ENCODE measurements at regions not wholly inside any gene's neighbourhood (a gene's known extent, or its start where the extent isn't known, plus 50 kb on each side); places are given as distances from the start of the nearest gene placed in this dataset.

DNA sequence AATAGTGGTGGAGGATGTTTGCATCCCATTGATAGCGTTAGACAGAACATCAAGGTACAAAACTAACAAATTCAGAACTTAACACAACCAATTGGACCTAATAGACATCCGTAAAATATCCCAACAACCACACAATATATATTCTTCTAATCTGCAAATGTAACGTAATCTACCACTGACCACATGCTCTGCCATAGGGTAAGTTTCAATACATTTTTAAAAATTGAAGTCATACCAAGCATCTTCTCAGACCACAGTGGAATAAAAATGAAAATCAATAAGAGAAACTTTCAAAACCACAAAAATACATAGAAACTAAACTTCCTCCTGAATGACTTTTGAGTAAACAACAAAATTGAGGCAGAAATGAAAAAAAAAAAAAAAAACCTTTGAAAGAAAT lies 1087.5 kb downstream of the KCNT2 start:
- DNase-seq = no peak

DNA sequence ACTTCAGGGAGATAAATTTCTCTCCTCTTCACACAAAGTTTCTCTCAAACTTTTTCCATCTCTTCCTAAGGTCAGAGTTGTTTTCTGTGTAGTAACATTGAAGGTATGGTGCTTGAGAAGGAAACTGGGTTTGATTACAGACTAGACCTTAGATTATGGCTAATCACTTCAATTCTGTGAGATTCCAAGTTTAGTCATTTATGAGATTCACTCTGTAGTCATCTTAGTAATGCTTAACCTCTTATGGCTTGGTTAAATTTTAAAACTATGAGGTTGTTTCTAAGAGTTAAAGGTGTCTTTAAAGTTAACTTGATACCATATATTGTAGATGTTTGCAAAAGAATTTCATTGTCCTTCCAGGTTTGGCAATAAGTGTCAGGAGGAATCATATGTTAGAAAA lies 1092.2 kb downstream of the KCNT2 start:
- DNase-seq = no peak

DNA sequence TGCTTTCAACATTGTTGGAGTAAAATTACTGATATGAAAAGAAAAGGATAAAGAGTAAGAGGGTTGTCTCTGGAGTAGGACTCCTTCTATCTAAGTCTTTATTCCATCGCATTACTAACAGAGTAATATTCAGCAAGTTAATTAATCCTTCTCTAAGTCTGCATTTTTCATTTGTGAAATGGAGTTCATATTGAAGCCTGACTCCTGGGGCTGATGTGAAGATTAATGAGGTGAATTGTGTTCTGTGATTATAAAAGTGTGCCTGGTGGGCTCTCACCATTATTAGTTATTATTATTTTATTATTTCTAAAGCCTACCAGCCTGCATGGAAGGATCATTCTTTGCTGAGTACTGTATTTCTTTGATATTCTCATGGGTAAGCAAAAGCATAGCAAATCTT lies 1096.7 kb downstream of the KCNT2 start:
- no peak for DNase-seq

DNA sequence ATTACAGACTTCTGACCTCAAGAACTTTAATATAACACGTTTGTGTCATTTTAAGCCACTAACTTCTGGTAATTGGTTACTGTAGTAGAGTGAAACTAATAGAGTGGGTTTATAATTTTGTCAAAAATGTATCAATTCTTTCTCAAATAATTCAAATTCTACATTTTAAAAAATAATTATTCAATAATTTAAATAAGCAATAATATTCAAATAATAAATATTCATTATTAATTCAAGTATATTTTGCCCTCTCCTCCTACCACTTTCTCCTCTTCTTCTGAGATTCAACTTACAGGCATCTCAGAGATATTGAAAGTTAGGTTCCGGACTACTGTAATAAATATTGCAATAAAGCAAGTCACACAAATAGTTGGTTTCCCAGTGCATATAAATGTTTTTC lies 1107.1 kb downstream of the KCNT2 start:
- no peak for DNase-seq

DNA sequence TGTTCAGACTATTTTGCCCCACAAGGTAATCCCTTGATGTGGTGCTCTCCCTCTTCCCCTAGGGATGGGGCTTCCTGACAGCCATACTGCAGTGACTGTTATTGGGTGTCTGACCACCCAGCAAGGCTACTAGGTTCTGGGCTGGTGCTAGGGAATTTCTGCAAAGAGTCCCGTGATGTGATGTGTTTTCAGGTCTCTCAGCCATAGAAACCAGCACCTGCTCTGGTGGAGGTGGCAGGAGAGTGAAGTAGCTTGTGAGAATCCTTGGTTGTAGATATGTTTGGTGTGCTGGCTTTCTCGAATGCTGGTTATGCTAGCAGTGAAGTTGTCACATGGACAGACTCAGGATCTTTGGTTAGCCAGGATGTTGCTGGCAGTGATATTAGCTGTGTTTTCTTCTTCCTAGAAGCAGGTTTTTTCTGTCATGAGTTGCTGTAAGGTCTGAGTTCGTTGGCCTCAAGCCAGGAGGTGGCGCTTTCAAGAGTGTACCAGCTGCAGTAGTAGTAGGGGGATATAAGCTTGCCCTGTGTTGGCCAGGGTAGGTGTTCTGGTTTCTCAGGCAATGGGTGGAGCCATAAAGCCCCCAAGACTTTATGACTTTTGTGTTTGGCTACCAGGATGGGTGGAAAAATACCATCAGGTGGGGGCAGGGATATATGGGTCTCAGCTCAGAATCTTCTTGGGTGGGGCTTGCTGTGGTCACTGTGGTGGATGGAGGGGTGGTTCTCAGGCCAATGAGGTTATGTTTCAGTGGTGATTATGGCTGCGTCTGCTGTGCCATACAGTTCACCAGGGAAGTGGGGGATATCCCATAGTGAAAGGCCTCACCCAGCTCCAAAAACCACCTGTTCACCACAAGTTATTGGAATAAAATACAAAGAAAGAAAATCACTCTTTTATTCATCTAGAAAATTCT lies 1112.3 kb downstream of the KCNT2 start:
- no peak for DNase-seq

DNA sequence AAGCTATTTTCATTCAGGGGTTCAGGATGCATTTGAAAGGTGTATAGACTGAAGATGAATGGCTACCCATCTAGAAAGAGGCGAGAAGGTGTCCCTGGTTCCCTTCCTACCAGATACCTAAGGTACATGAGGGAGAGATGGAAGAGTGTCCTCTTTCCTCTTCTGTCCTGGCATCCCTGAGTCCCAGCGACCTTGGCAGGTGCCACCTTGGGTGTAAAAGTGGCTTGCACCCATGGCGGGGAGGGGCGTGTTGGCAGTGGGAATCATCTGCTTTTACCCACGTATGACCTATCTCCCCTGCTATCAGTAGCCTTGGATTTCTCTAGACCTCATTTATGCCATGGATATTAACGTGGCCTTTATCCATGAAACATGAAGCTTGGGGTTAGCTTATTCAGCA lies 1126.1 kb downstream of the KCNT2 start:
- no peak for DNase-seq

DNA sequence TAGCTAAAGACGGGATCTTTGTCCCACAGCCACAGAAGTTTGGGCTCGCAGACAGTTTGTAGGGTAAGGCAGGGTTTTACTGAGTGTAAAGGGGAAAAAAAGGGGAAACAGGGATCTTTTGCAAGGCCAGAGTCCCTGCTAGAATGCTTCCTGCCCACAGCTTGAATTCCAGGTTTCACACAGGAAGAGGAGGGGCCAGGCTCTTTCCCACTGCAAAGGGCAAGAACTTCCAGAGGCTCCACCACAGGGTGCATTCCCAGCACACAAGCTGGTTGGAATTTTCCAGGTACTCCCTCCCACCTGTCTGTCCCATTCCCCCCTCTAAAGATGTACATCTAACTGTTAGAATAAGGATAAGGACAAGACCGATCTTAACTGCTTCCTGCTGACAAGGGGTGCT lies 1126.9 kb downstream of the KCNT2 start:
- DNase-seq = no peak

DNA sequence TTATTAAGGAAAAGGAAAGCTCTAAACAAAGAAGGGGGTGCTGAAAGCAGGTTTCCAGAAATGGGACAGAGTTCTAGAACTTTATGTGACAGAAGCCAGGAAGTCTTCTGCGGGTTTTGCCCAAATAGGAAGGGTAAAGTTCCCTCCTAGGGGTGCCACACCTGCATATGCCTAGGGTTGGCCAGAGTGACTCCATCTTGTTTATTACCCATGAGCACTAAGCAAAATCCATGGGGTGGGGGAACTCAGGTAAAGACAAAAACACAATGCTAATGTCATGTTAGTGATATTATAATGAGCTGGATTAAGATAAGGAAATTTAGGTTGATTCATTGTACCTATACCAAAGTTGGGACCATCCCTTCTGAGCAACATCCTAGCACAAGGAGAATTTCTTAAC lies 1132.7 kb downstream of the KCNT2 start:
- no peak for DNase-seq

DNA sequence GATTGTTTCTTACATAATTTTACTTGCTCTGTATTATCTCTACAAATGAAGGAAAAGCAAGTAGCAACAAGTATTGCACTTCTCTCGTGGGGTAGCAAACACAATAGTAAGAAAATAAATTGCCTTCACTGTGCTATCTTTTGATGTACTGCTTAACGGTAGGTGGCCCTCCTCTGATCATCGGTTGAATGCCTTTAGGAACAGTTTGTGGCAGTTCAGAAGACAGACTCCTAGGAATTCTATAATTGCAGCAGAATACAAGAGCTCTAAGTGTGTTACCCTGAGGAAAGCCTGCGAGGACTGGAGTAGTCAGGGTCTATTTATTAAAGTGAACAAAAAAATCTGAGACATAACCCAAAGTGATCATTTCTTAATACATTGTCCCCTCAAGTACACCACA lies 1135.9 kb downstream of the KCNT2 start:
- no peak for DNase-seq

DNA sequence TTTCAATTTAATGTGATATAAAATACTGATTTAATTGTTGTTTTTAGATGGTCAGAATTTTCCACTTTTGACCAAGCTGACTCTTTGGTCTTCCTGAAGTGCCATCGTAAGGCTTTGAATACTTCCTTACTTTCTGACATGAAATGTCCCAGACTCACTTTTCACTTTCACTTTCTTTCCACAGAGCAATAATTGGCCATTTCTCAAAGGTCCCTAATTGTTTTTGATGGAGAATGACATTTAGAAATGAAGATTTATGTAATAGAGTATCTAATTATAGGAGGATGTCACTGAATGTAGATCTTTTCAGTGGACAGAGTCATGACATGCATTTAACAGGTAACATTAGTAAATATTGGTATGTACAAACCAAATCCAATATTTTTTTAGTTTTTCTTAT lies 1141.6 kb downstream of the KCNT2 start:
- no peak for DNase-seq

DNA sequence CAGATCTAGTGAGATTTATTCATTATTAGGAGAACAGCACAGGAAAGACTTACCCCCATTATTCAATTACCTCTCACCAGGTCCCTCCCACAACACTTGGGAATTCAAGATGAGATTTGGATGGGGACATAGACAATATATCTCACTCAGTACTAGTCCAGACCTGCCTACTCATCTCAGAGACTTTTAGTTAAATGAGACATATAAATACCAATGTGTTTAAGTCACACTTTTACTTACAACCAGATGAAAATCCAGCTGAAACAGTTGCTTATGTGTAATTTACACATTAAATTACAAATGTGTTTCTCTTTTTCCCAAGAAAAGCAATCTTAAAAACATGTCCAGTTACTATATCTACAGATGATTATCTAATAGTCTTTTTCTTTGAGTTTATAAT lies 1145.6 kb downstream of the KCNT2 start:
- DNase-seq = no peak

DNA sequence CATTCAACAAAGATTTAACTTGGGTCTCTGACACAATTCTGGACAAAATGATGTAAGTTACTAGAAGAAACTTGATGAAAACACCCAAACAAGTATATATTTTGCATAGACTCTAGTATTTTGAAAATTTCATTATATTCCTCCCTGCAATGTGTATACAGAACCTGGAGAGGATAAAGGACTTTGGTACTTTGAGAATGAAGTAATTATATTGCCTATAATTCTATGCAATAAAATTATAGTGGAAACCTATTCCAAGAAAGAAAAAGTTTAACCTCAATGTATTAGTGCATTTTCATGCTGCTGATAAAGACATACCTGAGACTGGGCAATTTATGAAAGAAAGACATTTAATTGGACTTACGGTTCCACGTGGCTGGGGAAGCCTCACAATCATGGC lies 1146.1 kb downstream of the KCNT2 start:
- no peak for DNase-seq

DNA sequence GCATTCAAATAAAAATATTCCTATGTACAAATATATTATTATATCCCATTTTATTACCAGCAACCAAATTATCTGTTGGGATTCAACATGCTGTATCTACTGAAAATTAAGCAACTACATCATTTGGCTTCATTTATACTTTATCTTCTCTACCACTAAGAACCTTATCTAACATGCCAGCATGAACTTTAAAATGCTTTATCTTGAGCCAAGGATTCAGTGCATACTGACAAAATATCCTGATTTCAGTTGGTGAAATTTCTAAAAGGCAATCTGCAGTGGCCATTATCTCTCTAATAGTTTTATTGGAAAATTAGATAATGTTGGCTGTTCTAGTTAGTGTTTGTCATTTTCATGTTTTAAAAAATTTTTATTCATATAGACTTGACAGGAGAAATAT lies 1149.9 kb downstream of the KCNT2 start:
- no peak for DNase-seq

DNA sequence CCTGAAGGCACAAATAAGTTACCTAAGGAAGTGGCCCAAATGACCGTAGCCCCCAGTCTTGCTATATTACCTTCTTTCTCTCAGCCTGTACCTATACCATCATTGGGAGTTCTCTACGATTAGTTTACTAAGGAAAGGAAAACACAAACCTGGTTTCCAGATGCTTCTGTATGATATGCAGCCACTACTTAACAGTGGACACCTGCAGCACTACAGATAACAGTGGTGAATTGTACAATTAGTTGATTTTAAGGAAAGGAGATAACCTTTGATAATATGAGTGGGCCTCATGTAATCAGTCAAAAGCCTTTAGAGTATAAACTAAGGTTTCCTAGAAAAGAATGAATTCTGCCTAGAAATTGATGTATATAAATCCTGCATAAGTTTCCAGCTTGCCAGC lies 1157.4 kb downstream of the KCNT2 start:
- DNase-seq = no peak

DNA sequence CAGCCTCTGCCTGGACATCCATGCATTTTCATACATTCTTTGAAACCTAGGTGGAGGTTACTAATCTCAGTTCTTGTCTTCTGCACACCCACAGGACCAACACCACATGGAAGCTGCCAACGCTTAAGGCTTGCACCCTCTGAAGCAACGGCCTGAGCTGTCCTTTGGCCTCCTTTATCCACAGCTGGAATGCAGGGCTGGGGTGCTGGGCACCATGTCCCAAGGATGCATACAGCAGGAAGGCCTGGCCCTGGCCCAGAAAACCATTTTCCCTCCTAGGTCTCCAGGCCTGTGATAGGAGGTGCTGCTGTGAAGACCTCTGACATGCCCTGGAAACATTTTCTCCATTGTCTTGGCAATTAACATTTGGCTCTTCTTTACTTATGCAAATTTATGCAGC lies 1168.6 kb downstream of the KCNT2 start:
- no peak for DNase-seq

DNA sequence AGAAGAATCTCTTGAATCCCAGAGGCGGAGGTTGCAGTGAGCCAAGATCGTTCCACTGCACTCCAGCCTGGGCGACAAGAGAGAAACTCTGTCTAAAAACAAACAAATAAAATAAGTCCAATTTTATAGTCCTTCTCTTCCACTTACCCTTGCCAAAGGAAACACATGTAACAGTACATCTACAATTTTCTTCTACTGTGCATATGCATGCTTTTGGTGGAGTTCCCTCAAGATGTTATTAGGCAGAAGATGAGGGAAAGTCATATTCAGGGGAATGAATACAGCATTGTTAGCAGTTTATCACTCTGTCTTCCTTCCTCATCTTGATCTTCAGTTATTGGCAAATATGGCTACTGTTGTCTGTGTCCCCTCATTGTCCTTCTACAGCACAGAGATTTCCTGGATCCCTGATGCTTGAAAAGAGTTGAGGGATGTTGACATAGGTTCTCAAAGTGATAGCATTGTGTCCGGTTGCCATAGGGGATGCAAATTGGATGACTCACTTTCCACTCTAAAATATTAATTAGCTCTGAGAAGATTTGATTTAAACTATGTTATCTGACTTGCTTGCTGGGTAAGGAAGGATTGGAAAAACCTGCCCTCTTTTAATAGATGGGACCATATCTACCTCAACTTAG lies 1173.6 kb downstream of the KCNT2 start:
- no peak for DNase-seq

DNA sequence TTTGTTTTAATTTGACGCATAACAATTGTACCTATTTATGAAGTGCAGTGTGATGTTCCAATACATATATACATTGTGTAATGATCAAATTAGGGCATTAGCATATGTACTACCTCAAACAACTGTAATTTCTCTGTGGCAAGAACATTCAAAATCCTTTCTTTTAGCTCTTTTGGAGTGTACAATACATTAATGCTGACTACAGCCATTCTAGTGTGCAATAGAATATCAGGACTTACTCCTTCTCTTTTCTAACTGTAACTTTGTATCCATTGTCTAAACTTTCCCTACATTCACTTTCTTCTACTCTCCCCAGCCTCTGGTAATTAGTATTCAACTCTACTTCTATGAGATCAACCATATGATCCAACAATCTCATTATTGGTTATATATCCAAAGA lies 1177.4 kb downstream of the KCNT2 start:
- DNase-seq = no peak

DNA sequence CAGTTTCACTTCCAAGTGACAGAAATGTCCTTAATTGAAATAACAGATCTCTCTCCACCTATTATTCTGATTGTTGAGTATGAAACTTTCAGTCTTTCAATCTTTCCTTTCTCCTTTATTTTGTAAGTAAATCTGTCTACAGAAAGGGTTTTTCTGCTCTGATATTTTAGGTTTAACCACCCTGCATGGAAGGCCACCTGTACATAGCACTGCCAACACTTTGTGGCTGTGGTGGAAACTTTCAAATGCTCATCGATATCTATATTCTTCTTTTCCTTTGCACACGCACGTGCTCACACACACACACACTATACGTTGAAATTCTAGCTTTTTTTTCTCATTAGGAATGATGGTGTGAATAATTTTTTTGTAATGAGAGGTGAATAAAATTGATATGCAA lies 1179.3 kb downstream of the KCNT2 start:
- DNase-seq = no peak

DNA sequence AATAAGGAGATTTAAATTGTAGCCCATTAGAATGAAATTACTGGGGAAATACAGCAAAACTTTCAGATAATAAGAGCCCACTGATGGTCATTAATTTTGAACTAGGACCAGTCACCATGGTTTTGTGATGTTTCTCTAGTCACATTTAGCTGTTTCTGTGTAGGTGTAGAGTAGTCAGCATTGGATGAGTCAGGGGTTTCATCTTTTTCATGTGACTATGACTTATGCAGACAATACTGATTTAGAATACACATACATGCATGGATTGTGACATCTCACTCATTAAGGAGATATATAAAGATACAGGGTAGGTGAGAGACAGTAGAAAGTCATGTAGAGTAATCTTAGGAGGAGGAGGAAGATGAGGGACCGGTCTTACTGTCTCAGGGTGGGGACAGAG lies 1192.7 kb downstream of the KCNT2 start:
- no peak for DNase-seq

DNA sequence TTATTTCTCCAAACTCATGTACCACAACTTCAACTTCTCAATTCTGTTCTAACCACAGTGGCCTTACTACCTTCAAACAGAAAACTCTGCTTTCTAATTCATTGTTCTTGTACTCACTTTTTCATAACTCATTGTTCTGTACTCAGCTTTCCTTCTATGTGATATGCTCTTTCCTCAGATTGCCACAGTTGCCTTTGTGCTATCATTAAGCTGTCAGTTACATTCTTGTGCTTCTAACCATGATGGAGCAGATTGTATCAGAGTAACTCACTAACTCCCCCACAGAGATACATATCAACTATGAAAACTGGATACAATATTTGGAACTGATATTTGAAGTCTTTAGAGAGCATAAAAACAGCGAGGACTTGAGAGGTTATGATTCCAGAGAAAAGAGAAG lies 1213.7 kb downstream of the KCNT2 start:
- DNase-seq = no peak

DNA sequence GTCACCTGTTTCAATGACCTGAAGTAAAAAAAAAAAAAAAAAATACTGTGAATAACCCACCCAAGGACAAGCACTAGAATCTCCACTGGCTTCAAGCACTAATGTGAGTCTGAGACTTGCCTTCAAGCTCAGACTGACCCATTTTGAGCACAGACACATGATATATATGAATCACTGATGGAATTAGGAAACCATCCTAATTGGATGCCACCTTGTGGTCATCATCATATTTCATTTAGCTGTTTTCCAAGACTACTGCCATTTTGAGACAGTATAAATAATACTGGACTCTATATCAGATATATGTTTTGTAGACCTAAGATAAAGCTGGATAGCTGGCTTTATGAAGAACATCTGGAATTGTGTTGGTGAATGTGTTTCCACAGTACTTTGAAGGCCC lies 1232.0 kb downstream of the KCNT2 start:
- DNase-seq = no peak

DNA sequence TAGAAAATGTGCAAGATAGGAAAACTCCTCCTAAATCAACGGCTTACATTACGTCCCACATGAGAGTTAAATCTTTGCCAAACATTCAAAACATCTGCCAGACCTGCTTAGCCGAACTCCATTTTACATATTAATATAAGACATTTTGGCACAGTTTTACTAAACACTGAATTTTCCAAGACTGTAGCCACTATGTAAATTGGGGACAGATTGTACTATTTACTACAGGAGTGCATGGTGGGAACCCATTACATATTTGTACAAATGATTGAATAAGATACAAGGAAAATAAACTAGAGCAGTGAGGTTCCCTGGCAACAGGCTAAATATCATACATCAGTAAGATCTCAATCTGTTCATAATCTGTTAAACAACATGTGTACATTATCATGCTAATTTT lies 1234.4 kb downstream of the KCNT2 start:
- no peak for DNase-seq

DNA sequence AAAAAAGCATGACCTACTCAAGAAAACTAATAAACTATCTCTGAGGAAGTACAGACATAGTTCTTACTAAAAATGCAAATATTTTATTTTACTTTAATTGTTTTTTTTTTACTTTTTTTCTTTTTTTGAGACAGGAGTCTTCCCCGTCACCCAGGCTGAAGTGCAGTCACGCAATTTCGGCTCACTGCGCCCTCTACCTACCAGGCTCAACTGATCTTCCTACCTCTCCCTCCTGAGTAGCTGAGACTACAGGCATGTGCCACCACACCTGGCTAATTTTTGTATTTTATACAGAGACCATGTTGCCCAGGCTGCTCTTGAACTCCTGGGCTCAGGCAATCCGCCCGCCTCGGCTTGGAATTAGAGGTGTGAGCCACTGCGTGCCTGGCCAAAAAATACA lies 1263.1 kb downstream of the KCNT2 start:
- DNase-seq = no peak

DNA sequence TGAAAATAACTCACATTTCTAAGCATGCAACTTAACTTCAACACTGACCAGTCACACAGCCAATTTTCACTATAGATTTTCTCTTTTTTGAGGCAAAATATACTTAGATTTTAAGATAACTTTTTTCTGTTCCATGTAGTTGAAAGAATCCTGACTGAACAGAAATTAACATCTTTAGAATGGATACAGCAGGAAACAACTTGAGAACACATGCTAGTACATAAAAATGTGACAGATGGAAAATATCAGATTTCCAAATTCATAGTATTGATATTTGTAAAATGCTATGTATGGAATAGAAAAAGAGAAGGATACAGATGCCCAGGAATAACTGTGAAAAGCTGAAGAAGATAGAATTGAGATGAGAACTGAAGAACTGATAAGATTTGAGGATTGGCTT lies 1270.6 kb downstream of the KCNT2 start:
- no peak for DNase-seq

DNA sequence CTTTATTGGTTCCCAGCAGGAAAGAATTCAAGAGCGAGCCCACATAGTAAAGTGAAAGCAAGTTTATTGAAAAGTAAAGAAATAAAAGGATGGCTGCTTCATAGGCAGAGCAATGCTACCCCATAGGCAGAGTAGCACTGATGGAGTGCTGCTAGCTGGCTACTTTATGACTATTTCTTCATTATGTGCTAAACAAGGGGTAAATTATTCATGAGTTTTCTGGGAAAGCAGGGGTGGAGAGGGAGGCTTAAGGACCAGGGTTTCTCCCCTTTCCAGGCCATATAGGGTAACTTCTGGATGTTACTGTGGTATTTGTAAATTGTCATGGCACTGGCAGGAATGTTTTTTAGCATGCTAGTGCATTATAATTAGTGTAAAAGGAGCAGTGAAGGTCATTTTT lies 1271.4 kb downstream of the KCNT2 start:
- no peak for DNase-seq
